DMS153 (cell line): ENCODE measurements at regions not wholly inside any gene's neighbourhood (a gene's known extent, or its start where the extent isn't known, plus 50 kb on each side); places are given as distances from the start of the nearest gene placed in this dataset.

Experiments
- DNase-seq: peaks from one replicate; lab custom pipeline; 2025; lab: John Stamatoyannopoulos, UW

GRCh38 chr15:39211108-39211979, 369.5 kb upstream of the THBS1 start:
- no peak for DNase-seq

- no peak for DNase-seq
Observed at GRCh38 chr15:39213385-39213840, 367.5 kb upstream of the THBS1 start.

GRCh38 chr15:39215015-39215414, 365.9 kb upstream of the THBS1 start:
- no peak for DNase-seq

GRCh38 chr15:39216816-39217215, 364.1 kb upstream of the THBS1 start:
- DNase-seq: no peak

- no peak for DNase-seq
Observed at GRCh38 chr15:39219608-39220007, 361.3 kb upstream of the THBS1 start.

GRCh38 chr15:39226169-39226937, 354.5 kb upstream of the THBS1 start:
- no peak for DNase-seq

GRCh38 chr15:39227001-39227400, 353.9 kb upstream of the THBS1 start:
- DNase-seq: no peak

GRCh38 chr15:39228889-39229288, 352.0 kb upstream of the THBS1 start:
- DNase-seq: no peak

GRCh38 chr15:39230205-39230907, 350.5 kb upstream of the THBS1 start:
- DNase-seq: peak; percentile 5

- no peak for DNase-seq
Observed at GRCh38 chr15:39230908-39231285, 350.0 kb upstream of the THBS1 start.

- DNase-seq: no peak
Observed at GRCh38 chr15:39232512-39232911, 348.4 kb upstream of the THBS1 start.

- DNase-seq: no peak
Observed at GRCh38 chr15:39235084-39235795, 345.6 kb upstream of the THBS1 start.

GRCh38 chr15:39236375-39236774, 344.5 kb upstream of the THBS1 start:
- no peak for DNase-seq

- no peak for DNase-seq
Observed at GRCh38 chr15:39238443-39238842, 342.4 kb upstream of the THBS1 start.

- DNase-seq: no peak
Observed at GRCh38 chr15:39239562-39239961, 341.3 kb upstream of the THBS1 start.

- no peak for DNase-seq
Observed at GRCh38 chr15:39242345-39242744, 338.5 kb upstream of the THBS1 start.

GRCh38 chr15:39243396-39243795, 337.5 kb upstream of the THBS1 start:
- no peak for DNase-seq

- DNase-seq: no peak
Observed at GRCh38 chr15:39244776-39245175, 336.1 kb upstream of the THBS1 start.

- no peak for DNase-seq
Observed at GRCh38 chr15:39246523-39246922, 334.4 kb upstream of the THBS1 start.

GRCh38 chr15:39247574-39247973, 333.3 kb upstream of the THBS1 start:
- no peak for DNase-seq

- no peak for DNase-seq
Observed at GRCh38 chr15:39248204-39248603, 332.7 kb upstream of the THBS1 start.

- DNase-seq: no peak
Observed at GRCh38 chr15:39250001-39250400, 330.9 kb upstream of the THBS1 start.
